ENCODE measurements at regions not wholly inside any gene's neighbourhood (a gene's known extent, or its start where the extent isn't known, plus 50 kb on each side); places are given as distances from the start of the nearest gene placed in this dataset.

DNA sequence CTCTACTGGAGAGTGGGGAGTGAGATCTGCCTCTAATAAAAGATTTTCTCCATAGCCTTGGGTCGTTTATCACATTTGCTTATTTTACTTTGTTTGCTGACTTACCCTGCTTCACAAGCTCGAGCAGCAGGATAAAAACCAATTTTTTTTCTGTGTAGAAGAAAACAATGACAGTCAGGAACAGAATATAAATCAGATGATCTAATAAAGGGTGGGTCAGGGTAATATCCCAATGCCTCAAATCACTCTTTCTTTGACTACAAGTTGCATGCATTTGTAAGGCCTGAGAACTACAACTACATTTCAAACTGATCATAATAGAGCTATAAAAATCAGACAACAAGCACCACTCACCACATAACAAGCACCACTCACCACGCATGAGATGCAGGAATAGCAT is 174.4 kb upstream of the ADARB2 start:
- TF ChIP-seq YY1 (IDR thresholded peaks at IDR 0.05; ENCODE audit: insufficient read depth, insufficient read length): no peak
- TF ChIP-seq ZNF274 (IDR thresholded peaks at IDR 0.05; ENCODE audit: low read depth, low read length): no peak

Data from NT2/D1 (cell line).